Tibial nerve (tissue), 4 donors: ENCODE measurements at regions not wholly inside any gene's neighbourhood (a gene's known extent, or its start where the extent isn't known, plus 50 kb on each side); places are given as distances from the start of the nearest gene placed in this dataset.

ENCODE experiments used
- DNase-seq, 2 donors: peaks; one replicate each; pipeline ENCODE4 v3.0.0-alpha.2; 2019; ENCODE audit warnings: low spot score in 2 of 2
- H3K27ac ChIP-seq, 4 donors: fragments of 200-600 bp; sonication (generic) in 3 of 4; one replicate each; pipeline ENCODE4 v1.5.1; 2017 to 2019; ENCODE audit warnings: mild to moderate bottlenecking in 1 of 4
- H3K27me3 ChIP-seq, 2 donors: fragments of 200-600 bp; sonication (generic) in 1 of 2; one replicate each; pipeline versions ENCODE4 v1.5.1 to v1.6.0; 2017 to 2019
- H3K36me3 ChIP-seq, 3 donors: fragments of 200-600 bp; sonication (generic); one replicate each; pipeline ENCODE4 v1.5.1; 2018 to 2019
- H3K4me1 ChIP-seq, 4 donors: fragments of 200-600 bp; sonication (generic) in 3 of 4; one replicate each; pipeline ENCODE4 v1.5.1; 2017 to 2019
- H3K4me3 ChIP-seq, 4 donors: fragments of 200-600 bp; sonication (generic) in 3 of 4; one replicate each; pipeline ENCODE4 v1.5.1; 2017 to 2019; ENCODE audit warnings: mild to moderate bottlenecking in 1 of 4, moderate library complexity in 1 of 4
- H3K9me3 ChIP-seq, 4 donors: fragments of 200-600 bp; sonication (generic) in 3 of 4; one replicate each; pipeline ENCODE4 v1.5.1; 2017 to 2019
- CTCF ChIP-seq, 5 experiments: fragments of 200-600 bp in 3 of 5; fragments of 450-650 bp in 2 of 5; sonication (generic) in 3 of 5; IDR thresholded peaks; one replicate each; pipeline ENCODE4 v1.5.1; 2016 to 2019; ENCODE audit warnings: antibody characterized with exemption in 5 of 5, mild to moderate bottlenecking in 3 of 5, moderate library complexity in 2 of 5
- EP300 ChIP-seq, 2 donors: sonication (generic); formaldehyde crosslinking; IDR thresholded peaks; one replicate each; pipeline ENCODE4 v1.6.1; 2017; ENCODE audit warnings: antibody characterized with exemption in 2 of 2, mild to moderate bottlenecking in 1 of 2
- POLR2A ChIP-seq, 2 donors: fragments of 450-650 bp; IDR thresholded peaks; one replicate each; pipeline ENCODE4 v1.6.1; 2017; ENCODE audit warnings: antibody characterized with exemption in 2 of 2, mild to moderate bottlenecking in 2 of 2, moderate library complexity in 2 of 2
- WGBS, 2 donors: methylation state at CpG; one replicate each; pipeline ENCODE4 v1.1.5; 2018; 5-methylcytosine and 5-hydroxymethylcytosine counted together

GRCh38 chr4:132328761-132329160 lies 820.3 kb upstream of the PCDH10 start:
- Histone ChIP-seq H3K27me3 (no peaks in the 10 kb centered on the region), H3K9me3 (no peaks in the 10 kb centered on the region), H3K4me1 (no peaks in the 10 kb centered on the region), H3K27ac (no peak overlapping the region), H3K4me3 (no peak overlapping the region), H3K36me3 (no peaks in the 10 kb centered on the region)
- no peak for DNase-seq
- TF ChIP-seq POLR2A (IDR thresholded peaks at IDR 0.05): no peak
- TF ChIP-seq EP300 (IDR thresholded peaks at IDR 0.05): no peak
- no peak for TF ChIP-seq CTCF (IDR thresholded peaks at IDR 0.05)
- whole genome bisulfite sequencing, 2 donors: 70 to 74% methylated on average over 1 of the region's 1 CpG

GRCh38 chr4:132330994-132331393 lies 818.1 kb upstream of the PCDH10 start:
- Histone ChIP-seq H3K9me3 (no peaks in the 10 kb centered on the region), H3K4me1 (no peaks in the 10 kb centered on the region), H3K36me3 (no peaks in the 10 kb centered on the region), H3K4me3 (no peak overlapping the region), H3K27me3 (no peaks in the 10 kb centered on the region), H3K27ac (no peak overlapping the region)
- WGBS, 2 donors: 92 to 93% methylated on average over 2 of the region's 2 CpGs
- DNase-seq: no peak
- no peak for TF ChIP-seq CTCF (IDR thresholded peaks at IDR 0.05)
- no peak for TF ChIP-seq POLR2A (IDR thresholded peaks at IDR 0.05)
- no peak for TF ChIP-seq EP300 (IDR thresholded peaks at IDR 0.05)

- Histone ChIP-seq H3K4me3 (no peak overlapping the region), H3K9me3 (no peaks in the 10 kb centered on the region), H3K36me3 (no peaks in the 10 kb centered on the region), H3K27me3 (no peaks in the 10 kb centered on the region), H3K27ac (no peak overlapping the region), H3K4me1 (no peaks in the 10 kb centered on the region)
- 87 to 95% methylated on average over 1 of the region's 1 CpG for WGBS, 2 donors
- no peak for DNase-seq
- TF ChIP-seq POLR2A (IDR thresholded peaks at IDR 0.05) (no peak), EP300 (IDR thresholded peaks at IDR 0.05) (no peak), CTCF (IDR thresholded peaks at IDR 0.05) (no peak)
Observed at GRCh38 chr4:132332932-132333723, 816.0 kb upstream of the PCDH10 start.

GRCh38 chr4:132333724-132334047 lies 815.4 kb upstream of the PCDH10 start:
- DNase-seq: no peak
- Histone ChIP-seq H3K4me1 (no peaks in the 10 kb centered on the region), H3K9me3 (no peaks in the 10 kb centered on the region), H3K27ac (no peak overlapping the region), H3K4me3 (no peak overlapping the region), H3K36me3 (no peaks in the 10 kb centered on the region), H3K27me3 (no peaks in the 10 kb centered on the region)
- TF ChIP-seq POLR2A (IDR thresholded peaks at IDR 0.05) (no peak), EP300 (IDR thresholded peaks at IDR 0.05) (no peak), CTCF (IDR thresholded peaks at IDR 0.05) (no peak)
- 85% methylated on average over 1 of the region's 1 CpG for WGBS, 2 donors

GRCh38 chr4:132334081-132334480 lies 815.0 kb upstream of the PCDH10 start:
- H3K27ac ChIP-seq: no peak overlapping the region
- H3K27me3 ChIP-seq: no peaks in the 10 kb centered on the region
- no peak overlapping the region for H3K4me3 ChIP-seq
- no peak for DNase-seq
- H3K4me1 ChIP-seq: no peaks in the 10 kb centered on the region
- 47 to 58% methylated on average over 3 of the region's 3 CpGs for WGBS, 2 donors
- TF ChIP-seq EP300 (IDR thresholded peaks at IDR 0.05) (no peak), CTCF (IDR thresholded peaks at IDR 0.05) (no peak), POLR2A (IDR thresholded peaks at IDR 0.05) (no peak)
- H3K9me3 ChIP-seq: no peaks in the 10 kb centered on the region
- no peaks in the 10 kb centered on the region for H3K36me3 ChIP-seq
